ENCODE measurements at regions not wholly inside any gene's neighbourhood (a gene's known extent, or its start where the extent isn't known, plus 50 kb on each side); places are given as distances from the start of the nearest gene placed in this dataset.

GRCh38 chr5:158099571-158100105, 240.7 kb upstream of the CLINT1 start:
- Histone ChIP-seq H3K4me3 (ENCODE audit: low read depth, low read length) (no peak overlapping the region), H3K36me3 (ENCODE audit: control insufficient read depth, insufficient read depth, low read length) (no peaks in the 10 kb centered on the region), H3K27me3 (ENCODE audit: control insufficient read depth, insufficient read depth, low read length) (no peaks in the 10 kb centered on the region)
- DNase-seq (ENCODE audit: low read depth) = no peak
- TF ChIP-seq CTCF (IDR thresholded peaks at IDR 0.05; ENCODE audit: insufficient read depth, low read length, poor library complexity, severe bottlenecking) = no peak

- no peaks in the 10 kb centered on the region for H3K36me3 ChIP-seq (ENCODE audit: control insufficient read depth, insufficient read depth, low read length)
- no peaks in the 10 kb centered on the region for H3K27me3 ChIP-seq (ENCODE audit: control insufficient read depth, insufficient read depth, low read length)
- no peak for DNase-seq (ENCODE audit: low read depth)
- H3K4me3 ChIP-seq (ENCODE audit: low read depth, low read length) = no peak overlapping the region
- TF ChIP-seq CTCF (IDR thresholded peaks at IDR 0.05; ENCODE audit: insufficient read depth, low read length, poor library complexity, severe bottlenecking) = no peak
These were observed 237.9 kb upstream of the CLINT1 start for GRCh38 chr5:158096835-158097234.

- Histone ChIP-seq H3K36me3 (ENCODE audit: control insufficient read depth, insufficient read depth, low read length) (no peaks in the 10 kb centered on the region), H3K4me3 (ENCODE audit: low read depth, low read length) (no peak overlapping the region), H3K27me3 (ENCODE audit: control insufficient read depth, insufficient read depth, low read length) (no peaks in the 10 kb centered on the region)
- DNase-seq (ENCODE audit: low read depth) = no peak
- no peak for TF ChIP-seq CTCF (IDR thresholded peaks at IDR 0.05; ENCODE audit: insufficient read depth, low read length, poor library complexity, severe bottlenecking)
These were observed 227.9 kb upstream of the CLINT1 start for GRCh38 chr5:158086856-158087255.

- H3K36me3 ChIP-seq (ENCODE audit: control insufficient read depth, insufficient read depth, low read length) = no peaks in the 10 kb centered on the region
- DNase-seq (ENCODE audit: low read depth) = no peak
- H3K4me3 ChIP-seq (ENCODE audit: low read depth, low read length) = no peak overlapping the region
- no peaks in the 10 kb centered on the region for H3K27me3 ChIP-seq (ENCODE audit: control insufficient read depth, insufficient read depth, low read length)
- no peak for TF ChIP-seq CTCF (IDR thresholded peaks at IDR 0.05; ENCODE audit: insufficient read depth, low read length, poor library complexity, severe bottlenecking)
These were observed 225.3 kb upstream of the CLINT1 start for GRCh38 chr5:158084292-158084691.

GRCh38 chr5:158082696-158083287, 223.8 kb upstream of the CLINT1 start:
- TF ChIP-seq CTCF (IDR thresholded peaks at IDR 0.05; ENCODE audit: insufficient read depth, low read length, poor library complexity, severe bottlenecking) = no peak
- H3K4me3 ChIP-seq (ENCODE audit: low read depth, low read length) = no peak overlapping the region
- DNase-seq (ENCODE audit: low read depth) = no peak
- no peaks in the 10 kb centered on the region for H3K27me3 ChIP-seq (ENCODE audit: control insufficient read depth, insufficient read depth, low read length)
- H3K36me3 ChIP-seq (ENCODE audit: control insufficient read depth, insufficient read depth, low read length) = no peaks in the 10 kb centered on the region

GRCh38 chr5:158080112-158080511, 221.2 kb upstream of the CLINT1 start:
- Histone ChIP-seq H3K27me3 (ENCODE audit: control insufficient read depth, insufficient read depth, low read length) (no peaks in the 10 kb centered on the region), H3K4me3 (ENCODE audit: low read depth, low read length) (no peak overlapping the region), H3K36me3 (ENCODE audit: control insufficient read depth, insufficient read depth, low read length) (no peaks in the 10 kb centered on the region)
- no peak for TF ChIP-seq CTCF (IDR thresholded peaks at IDR 0.05; ENCODE audit: insufficient read depth, low read length, poor library complexity, severe bottlenecking)
- no peak for DNase-seq (ENCODE audit: low read depth)
